Chondrocyte (in vitro differentiated cells): ENCODE measurements at regions not wholly inside any gene's neighbourhood (a gene's known extent, or its start where the extent isn't known, plus 50 kb on each side); places are given as distances from the start of the nearest gene placed in this dataset.

Source experiments
- DNase-seq: peaks from one replicate; pipeline ENCODE4 v3.0.0; 2021; ENCODE audit warnings: mixed read lengths, low spot score
- H3K27ac Mint-ChIP-seq: one replicate; pipeline ENCODE4 v1.8.0; 2021; ENCODE audit warnings: mild to moderate bottlenecking, moderate library complexity, mixed read lengths; ENCODE audit not compliant: unreplicated experiment
- H3K27me3 Mint-ChIP-seq: 2 replicates; pipeline ENCODE4 v1.8.0; 2021; ENCODE audit warnings: low read depth, mixed read lengths
- H3K36me3 Mint-ChIP-seq: 2 replicates; pipeline ENCODE4 v1.8.0; 2021; ENCODE audit warnings: low read depth, mixed read lengths
- H3K4me1 Mint-ChIP-seq: 2 replicates; pipeline ENCODE4 v1.8.0; 2021; ENCODE audit warnings: low read depth, mild to moderate bottlenecking, mixed read lengths
- H3K4me3 Mint-ChIP-seq: one replicate; pipeline ENCODE4 v1.8.0; 2021; ENCODE audit warnings: mild to moderate bottlenecking, moderate library complexity, mixed read lengths; ENCODE audit not compliant: unreplicated experiment
- H3K9me3 Mint-ChIP-seq: 2 replicates; pipeline ENCODE4 v1.8.0; 2021; ENCODE audit warnings: low read depth, mixed read lengths
- TF ChIP-seq, protein P1 (sequence below): fragments of 200-600 bp; sonication (generic); IDR thresholded peaks from 2 replicates; pipeline ENCODE4 v1.5.0; 2021; ENCODE audit warnings: antibody characterized with exemption, mild to moderate bottlenecking, moderate library complexity

DNA sequence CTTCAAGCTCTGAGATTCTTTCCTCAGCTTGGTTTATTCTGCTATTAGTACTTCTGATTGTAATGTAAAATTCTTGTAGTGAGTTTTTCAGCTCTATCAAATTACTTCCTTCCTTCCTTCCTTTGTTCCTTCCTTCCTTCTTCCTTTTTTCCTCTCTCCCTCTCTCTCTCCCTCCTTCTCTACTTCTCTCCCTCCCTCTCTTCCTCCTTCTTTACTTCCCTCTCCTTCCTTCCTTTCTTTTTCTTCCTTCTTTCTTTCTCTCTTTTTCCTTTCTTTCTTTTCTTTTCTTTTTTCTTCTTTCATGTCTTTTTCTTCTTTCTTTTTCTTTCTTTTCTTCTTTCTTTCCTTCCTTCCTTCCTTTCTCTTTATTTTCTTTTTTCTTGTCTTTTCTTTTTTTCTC, 565.2 kb upstream of the STXBP6 start:
- H3K9me3 Mint-ChIP-seq: peaks cover 59% of the 10 kb centered on the region
- H3K27ac Mint-ChIP-seq: no peak overlapping the region
- H3K4me1 Mint-ChIP-seq: no peaks in the 10 kb centered on the region
- DNase-seq: no peak
- no peaks in the 10 kb centered on the region for H3K27me3 Mint-ChIP-seq
- no peaks in the 10 kb centered on the region for H3K36me3 Mint-ChIP-seq
- TF ChIP-seq, protein P1, sequence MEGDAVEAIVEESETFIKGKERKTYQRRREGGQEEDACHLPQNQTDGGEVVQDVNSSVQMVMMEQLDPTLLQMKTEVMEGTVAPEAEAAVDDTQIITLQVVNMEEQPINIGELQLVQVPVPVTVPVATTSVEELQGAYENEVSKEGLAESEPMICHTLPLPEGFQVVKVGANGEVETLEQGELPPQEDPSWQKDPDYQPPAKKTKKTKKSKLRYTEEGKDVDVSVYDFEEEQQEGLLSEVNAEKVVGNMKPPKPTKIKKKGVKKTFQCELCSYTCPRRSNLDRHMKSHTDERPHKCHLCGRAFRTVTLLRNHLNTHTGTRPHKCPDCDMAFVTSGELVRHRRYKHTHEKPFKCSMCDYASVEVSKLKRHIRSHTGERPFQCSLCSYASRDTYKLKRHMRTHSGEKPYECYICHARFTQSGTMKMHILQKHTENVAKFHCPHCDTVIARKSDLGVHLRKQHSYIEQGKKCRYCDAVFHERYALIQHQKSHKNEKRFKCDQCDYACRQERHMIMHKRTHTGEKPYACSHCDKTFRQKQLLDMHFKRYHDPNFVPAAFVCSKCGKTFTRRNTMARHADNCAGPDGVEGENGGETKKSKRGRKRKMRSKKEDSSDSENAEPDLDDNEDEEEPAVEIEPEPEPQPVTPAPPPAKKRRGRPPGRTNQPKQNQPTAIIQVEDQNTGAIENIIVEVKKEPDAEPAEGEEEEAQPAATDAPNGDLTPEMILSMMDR: no peak
- no peak overlapping the region for H3K4me3 Mint-ChIP-seq

DNA sequence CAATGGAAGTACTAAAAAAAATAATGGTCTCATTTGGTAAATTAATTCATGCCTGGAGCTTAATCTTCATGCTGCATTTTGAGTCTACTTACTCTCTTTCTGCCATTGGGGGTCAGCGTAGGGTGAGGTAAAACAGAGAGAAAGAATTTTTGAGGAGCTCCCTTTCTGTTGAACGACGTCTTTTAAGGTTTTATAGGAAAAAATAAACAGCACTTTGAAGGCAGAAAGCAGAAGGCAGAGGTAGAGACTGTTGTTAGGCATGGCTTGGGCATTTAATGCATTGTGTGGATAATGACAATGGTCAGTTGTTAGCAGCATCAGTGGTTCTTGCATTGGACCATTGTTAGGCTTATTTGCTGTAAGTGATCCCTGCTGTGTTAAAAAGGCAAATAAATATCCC, 557.2 kb upstream of the STXBP6 start:
- TF ChIP-seq, protein P1: no peak
- no peak for DNase-seq
- Mint-ChIP-seq H3K9me3 (peaks cover 24% of the 10 kb centered on the region), H3K4me3 (no peak overlapping the region), H3K27me3 (no peaks in the 10 kb centered on the region), H3K4me1 (no peaks in the 10 kb centered on the region), H3K27ac (no peak overlapping the region), H3K36me3 (no peaks in the 10 kb centered on the region)

DNA sequence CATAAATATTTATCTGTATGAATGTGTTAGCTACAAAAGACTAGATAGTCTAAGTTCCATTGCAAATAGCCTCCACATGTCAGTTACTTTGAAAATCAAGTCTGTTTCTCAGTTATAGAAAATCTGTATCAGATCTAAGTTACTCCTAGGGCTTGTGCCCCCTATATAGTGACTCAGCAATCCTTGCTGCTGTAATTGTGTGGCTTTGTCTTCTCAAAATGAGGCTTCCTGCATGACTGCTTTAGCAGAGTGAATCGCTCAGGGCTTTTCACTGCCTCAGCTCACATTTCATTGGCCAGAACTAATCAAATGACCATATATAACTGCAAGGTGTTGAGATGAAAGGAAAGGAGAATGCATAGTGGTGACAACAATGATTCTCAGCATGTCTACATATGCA, 552.2 kb upstream of the STXBP6 start:
- no peaks in the 10 kb centered on the region for H3K36me3 Mint-ChIP-seq
- H3K9me3 Mint-ChIP-seq: peaks cover 42% of the 10 kb centered on the region
- no peak overlapping the region for H3K4me3 Mint-ChIP-seq
- TF ChIP-seq, protein P1: no peak
- no peaks in the 10 kb centered on the region for H3K27me3 Mint-ChIP-seq
- DNase-seq: no peak
- no peaks in the 10 kb centered on the region for H3K4me1 Mint-ChIP-seq
- H3K27ac Mint-ChIP-seq: no peak overlapping the region

DNA sequence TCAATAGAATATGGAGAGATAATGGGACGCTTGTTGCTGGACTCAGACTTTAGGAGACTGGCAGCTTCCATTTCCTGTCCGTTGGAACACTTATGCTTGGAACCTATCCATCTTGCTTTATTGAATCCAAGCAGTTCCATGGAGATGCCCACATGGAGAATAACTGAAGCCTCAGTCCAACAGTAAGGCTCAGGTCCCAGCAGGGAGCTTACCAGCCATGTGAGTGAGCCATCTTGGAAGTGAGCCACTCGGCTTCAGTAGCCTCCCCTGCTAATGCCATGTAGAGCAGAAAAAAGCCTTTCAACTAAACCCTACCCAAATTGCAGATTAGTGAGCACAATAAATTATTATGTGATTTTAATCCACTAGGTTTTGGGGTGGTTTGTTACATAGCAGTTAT, 538.8 kb upstream of the STXBP6 start:
- Mint-ChIP-seq H3K27ac (no peak overlapping the region), H3K4me3 (no peak overlapping the region), H3K36me3 (no peaks in the 10 kb centered on the region), H3K27me3 (no peaks in the 10 kb centered on the region), H3K9me3 (peaks cover 47% of the 10 kb centered on the region), H3K4me1 (no peaks in the 10 kb centered on the region)
- no peak for DNase-seq
- TF ChIP-seq, protein P1: no peak

DNA sequence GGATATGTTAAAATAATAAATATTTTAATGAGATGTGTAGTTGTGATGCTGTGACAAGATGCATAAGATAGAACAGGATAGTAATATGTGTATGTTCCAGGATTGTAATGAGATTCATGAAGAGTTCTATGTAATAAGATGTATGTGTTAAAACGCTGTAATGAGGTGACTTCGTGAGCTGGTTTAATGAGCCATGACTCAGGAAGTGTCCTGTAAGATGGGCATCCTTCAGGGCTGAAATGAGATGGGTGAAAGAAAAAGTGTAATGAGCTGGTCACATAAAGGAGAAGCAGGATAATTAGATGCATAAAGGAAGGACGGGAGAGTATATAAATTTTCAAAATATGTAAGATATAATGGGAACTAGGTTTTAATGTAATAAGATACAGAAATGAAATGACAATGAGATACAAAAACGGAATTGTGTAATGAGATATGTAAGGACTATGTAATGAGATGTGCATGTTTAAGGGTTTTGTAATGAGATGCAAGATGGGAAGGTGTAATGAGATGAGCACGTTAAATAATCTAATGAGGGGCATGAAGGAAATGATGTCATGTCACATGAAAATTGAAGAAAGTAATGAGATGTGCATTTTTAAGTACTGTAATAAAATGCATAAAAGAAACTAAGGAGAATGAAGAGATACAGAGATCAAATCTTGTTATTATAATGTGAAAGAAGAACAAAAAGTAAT, 524.8 kb upstream of the STXBP6 start:
- H3K9me3 Mint-ChIP-seq: peaks cover 12% of the 10 kb centered on the region
- H3K27me3 Mint-ChIP-seq: no peaks in the 10 kb centered on the region
- no peaks in the 10 kb centered on the region for H3K4me1 Mint-ChIP-seq
- no peaks in the 10 kb centered on the region for H3K36me3 Mint-ChIP-seq
- no peak for DNase-seq
- H3K4me3 Mint-ChIP-seq: no peak overlapping the region
- TF ChIP-seq, protein P1: no peak
- no peak overlapping the region for H3K27ac Mint-ChIP-seq
